MM.1S (cell line): ENCODE measurements at regions not wholly inside any gene's neighbourhood (a gene's known extent, or its start where the extent isn't known, plus 50 kb on each side); places are given as distances from the start of the nearest gene placed in this dataset.

Source experiments
- CTCF ChIP-seq: fragments of 300-600 bp; sonication (generic); IDR thresholded peaks from 2 replicates; pipeline ENCODE4 v1.5.1; 2016; ENCODE audit warnings: antibody characterized with exemption, low read length, mixed read lengths
- EZH2phosphoT487 ChIP-seq: fragments of 300-600 bp; sonication (generic); IDR thresholded peaks from 2 replicates; pipeline ENCODE4 v1.6.1; 2018; ENCODE audit warnings: antibody characterized with exemption, low read length

- no peak for TF ChIP-seq EZH2phosphoT487
- TF ChIP-seq CTCF, result no peak
Measured at GRCh38 chr13:84191139-84191538, 308.9 kb upstream of the SLITRK1 start.
